ENCODE measurements at regions not wholly inside any gene's neighbourhood (a gene's known extent, or its start where the extent isn't known, plus 50 kb on each side); places are given as distances from the start of the nearest gene placed in this dataset.

DNA sequence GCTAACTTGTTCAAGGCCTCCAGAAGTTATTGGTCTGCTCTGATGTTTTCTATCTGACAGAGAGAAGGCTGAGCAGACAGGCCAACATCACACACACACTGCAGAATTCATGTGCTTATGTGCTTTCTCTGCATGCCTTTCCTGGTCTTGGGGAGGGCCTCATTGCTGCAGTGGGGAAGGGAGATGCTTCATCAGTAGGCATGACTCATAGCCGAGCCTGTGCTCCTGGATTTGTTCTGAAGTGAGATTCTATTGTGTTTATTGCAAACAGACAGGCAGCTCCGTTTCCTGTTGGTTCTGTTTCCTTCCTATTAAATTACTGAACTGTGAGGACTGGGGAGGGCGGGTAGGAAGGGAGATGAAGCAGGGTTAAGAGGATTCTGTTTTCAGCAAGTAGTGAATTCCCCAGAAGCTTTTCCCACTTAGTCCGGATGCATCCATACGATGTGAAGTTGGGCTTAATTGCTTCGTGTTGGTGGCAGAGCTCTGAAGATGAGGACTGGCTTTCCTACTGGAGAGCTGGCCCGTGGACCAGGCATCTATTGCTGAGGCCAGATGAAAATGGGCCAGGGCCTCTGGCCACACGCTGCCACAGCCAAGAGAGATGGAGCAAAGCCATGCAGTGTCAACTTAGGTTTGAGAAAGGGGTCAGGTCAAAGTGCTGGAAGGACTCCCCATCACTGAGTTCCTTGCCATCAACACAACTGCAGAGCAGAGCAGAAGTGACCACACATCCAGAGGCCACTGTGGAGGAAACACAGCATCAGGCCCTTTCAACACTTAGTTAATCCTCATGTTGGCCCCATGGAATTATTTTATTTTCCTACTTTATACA is 179.3 kb downstream of the UTP18 start:
- no peaks in the 10 kb centered on the region for H3K4me1 ChIP-seq (ENCODE audit: control insufficient read depth in 1 of 2, insufficient read depth in 1 of 2, low read depth in 1 of 2, low read length in 1 of 2)
- H3K9me3 ChIP-seq: no peaks in the 10 kb centered on the region
- H3K27me3 ChIP-seq: no peaks in the 10 kb centered on the region
- H3K27ac ChIP-seq: no peak overlapping the region
- H3K36me3 ChIP-seq: no peaks in the 10 kb centered on the region
- TF ChIP-seq, protein P1, sequence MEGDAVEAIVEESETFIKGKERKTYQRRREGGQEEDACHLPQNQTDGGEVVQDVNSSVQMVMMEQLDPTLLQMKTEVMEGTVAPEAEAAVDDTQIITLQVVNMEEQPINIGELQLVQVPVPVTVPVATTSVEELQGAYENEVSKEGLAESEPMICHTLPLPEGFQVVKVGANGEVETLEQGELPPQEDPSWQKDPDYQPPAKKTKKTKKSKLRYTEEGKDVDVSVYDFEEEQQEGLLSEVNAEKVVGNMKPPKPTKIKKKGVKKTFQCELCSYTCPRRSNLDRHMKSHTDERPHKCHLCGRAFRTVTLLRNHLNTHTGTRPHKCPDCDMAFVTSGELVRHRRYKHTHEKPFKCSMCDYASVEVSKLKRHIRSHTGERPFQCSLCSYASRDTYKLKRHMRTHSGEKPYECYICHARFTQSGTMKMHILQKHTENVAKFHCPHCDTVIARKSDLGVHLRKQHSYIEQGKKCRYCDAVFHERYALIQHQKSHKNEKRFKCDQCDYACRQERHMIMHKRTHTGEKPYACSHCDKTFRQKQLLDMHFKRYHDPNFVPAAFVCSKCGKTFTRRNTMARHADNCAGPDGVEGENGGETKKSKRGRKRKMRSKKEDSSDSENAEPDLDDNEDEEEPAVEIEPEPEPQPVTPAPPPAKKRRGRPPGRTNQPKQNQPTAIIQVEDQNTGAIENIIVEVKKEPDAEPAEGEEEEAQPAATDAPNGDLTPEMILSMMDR (IDR thresholded peaks at IDR 0.05): no peak
- H3K4me3 ChIP-seq (ENCODE audit: low read depth in 1 of 2, low read length in 1 of 2): no peak overlapping the region

DNA sequence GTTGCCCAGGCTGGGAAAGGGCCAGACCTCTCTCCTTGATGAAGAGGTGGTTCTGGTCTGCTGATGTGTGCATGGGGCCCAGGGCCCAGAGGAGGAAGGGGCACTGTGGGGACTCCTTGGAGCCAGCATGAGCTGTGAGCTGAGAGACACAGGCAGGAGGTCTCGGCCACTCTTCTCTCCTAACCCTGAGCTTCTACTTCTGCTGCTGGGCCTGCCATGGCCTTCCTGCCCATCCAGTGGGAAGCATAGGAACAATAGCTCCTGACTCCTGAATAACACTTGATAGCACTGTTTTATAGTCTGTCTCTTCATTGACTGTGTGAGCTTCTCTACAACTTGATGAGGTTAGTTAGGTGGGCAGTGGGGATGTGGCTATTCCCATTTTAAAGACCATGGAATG is 181.1 kb downstream of the UTP18 start:
- Histone ChIP-seq H3K27me3 (peaks cover 5% of the 10 kb centered on the region), H3K4me1 (ENCODE audit: control insufficient read depth in 1 of 2, insufficient read depth in 1 of 2, low read depth in 1 of 2, low read length in 1 of 2) (no peaks in the 10 kb centered on the region), H3K36me3 (no peaks in the 10 kb centered on the region), H3K9me3 (no peaks in the 10 kb centered on the region), H3K27ac (no peak overlapping the region), H3K4me3 (ENCODE audit: low read depth in 1 of 2, low read length in 1 of 2) (no peak overlapping the region)
- TF ChIP-seq, protein P1 (IDR thresholded peaks at IDR 0.05): no peak

DNA sequence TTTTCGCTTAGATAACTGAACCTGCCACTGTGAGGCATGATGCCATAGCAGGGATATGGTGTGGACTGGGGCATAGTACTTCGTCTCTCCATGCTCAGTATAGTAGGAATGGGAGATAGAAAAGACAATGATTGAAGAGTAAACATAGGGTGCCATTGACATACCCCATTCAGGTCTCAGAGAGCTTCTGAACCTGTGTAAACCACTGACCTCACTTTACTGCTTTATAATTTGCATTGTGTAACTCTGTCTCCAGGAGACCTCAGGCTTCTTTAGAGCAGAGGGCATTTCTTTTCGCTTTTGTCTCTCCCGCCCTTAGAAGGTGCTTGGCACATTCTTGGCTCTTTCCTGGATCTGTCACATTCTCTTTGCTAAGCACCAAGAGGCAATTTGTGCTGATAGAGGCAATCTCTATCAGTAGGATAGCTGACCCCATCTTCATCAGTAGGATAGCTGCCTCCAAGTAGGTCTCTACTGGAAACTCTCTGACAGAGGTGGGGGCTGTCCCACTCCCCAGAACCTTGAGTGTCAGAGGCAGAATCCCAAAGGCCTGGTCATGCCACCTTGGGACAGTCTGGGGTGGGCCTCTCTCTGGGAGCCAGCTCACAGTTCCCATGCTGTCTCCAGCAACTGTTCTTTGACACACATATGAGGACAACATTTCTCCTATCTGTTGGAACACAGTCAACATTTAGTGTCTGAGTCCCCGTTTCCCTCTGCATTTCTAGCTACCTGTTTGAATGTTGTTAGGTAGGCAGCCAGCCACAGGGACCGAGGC is 181.9 kb downstream of the UTP18 start:
- Histone ChIP-seq H3K27me3 (peaks cover 5% of the 10 kb centered on the region), H3K27ac (no peak overlapping the region), H3K4me3 (ENCODE audit: low read depth in 1 of 2, low read length in 1 of 2) (no peak overlapping the region), H3K4me1 (ENCODE audit: control insufficient read depth in 1 of 2, insufficient read depth in 1 of 2, low read depth in 1 of 2, low read length in 1 of 2) (no peaks in the 10 kb centered on the region), H3K36me3 (no peaks in the 10 kb centered on the region), H3K9me3 (no peaks in the 10 kb centered on the region)
- TF ChIP-seq, protein P1 (IDR thresholded peaks at IDR 0.05): no peak

DNA sequence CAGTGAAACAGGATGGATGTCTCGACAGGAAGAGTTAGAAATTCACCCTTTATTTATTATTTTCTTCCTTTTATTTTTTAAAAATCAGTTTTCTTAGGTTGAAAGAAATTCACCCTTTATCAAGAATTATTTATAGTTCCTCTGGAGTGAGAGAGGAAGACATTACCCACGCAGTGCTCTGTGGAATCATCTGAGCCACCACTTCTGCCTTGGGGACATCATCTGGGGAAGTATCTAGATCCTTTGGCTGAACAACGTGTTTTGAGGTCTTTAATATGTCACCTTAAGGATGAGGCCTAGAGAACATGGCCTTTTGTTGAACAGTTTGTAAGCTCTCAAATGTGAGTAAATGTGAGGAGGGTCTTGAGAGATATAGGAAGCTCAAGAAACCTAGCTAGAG is 183.3 kb downstream of the UTP18 start:
- peaks cover 5% of the 10 kb centered on the region for H3K27me3 ChIP-seq
- TF ChIP-seq, protein P1 (IDR thresholded peaks at IDR 0.05): no peak
- H3K4me1 ChIP-seq (ENCODE audit: control insufficient read depth in 1 of 2, insufficient read depth in 1 of 2, low read depth in 1 of 2, low read length in 1 of 2): no peaks in the 10 kb centered on the region

DNA sequence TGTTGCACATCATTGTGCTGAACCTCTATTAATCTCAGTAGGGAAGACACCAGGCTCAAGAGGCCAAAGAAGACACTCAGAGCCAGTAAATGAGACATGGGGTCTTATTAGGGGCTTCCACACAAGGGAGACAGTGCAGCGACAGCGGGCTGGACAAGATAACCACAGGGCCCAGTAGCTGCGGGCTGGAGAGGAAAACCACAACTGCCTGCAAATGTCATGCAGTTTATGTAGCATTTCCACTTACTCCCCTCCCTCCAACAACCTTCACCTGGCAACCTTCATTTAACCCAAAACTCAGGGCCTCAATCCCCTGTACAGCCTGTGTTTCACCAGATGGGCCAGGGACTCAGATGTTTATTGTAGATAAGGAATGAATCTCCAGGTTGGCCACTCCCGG is 185.6 kb downstream of the UTP18 start:
- H3K27me3 ChIP-seq: peaks cover 5% of the 10 kb centered on the region
- TF ChIP-seq, protein P1 (IDR thresholded peaks at IDR 0.05): no peak
- H3K27ac ChIP-seq: no peak overlapping the region
- H3K4me1 ChIP-seq (ENCODE audit: control insufficient read depth in 1 of 2, insufficient read depth in 1 of 2, low read depth in 1 of 2, low read length in 1 of 2): no peaks in the 10 kb centered on the region
- H3K4me3 ChIP-seq (ENCODE audit: low read depth in 1 of 2, low read length in 1 of 2): no peak overlapping the region
- no peaks in the 10 kb centered on the region for H3K9me3 ChIP-seq
- H3K36me3 ChIP-seq: no peaks in the 10 kb centered on the region

More for the DNA sequence above, 183.3 kb downstream of the UTP18 start:
- H3K9me3 ChIP-seq: no peaks in the 10 kb centered on the region
- H3K36me3 ChIP-seq: no peaks in the 10 kb centered on the region
- no peak overlapping the region for H3K27ac ChIP-seq
- H3K4me3 ChIP-seq (ENCODE audit: low read depth in 1 of 2, low read length in 1 of 2): no peak overlapping the region
